Panc1 (cell line): ENCODE measurements at regions not wholly inside any gene's neighbourhood (a gene's known extent, or its start where the extent isn't known, plus 50 kb on each side); places are given as distances from the start of the nearest gene placed in this dataset.

Experiments used
- ATAC-seq: fragments of 200-7000 bp; cut with Tn5 transposase; 2 replicates; pipeline ENCODE4 v1.9.1; 2020; ENCODE audit warnings: mild to moderate bottlenecking, moderate library complexity
- BruUV-seq: library from RNA; stranded (reverse); fragments of 400-500 nt; replicated peaks from 2 replicates; lab custom pipeline; 2021; lab: Mats Ljungman, UMichigan
- CTCF ChIA-PET: fragments of 300-600 bp; sonication (Branson Sonifier 250); formaldehyde crosslinking; loops from one replicate; lab custom pipeline; 2022; ENCODE audit warnings: antibody characterized with exemption; lab: Charles Lee
- POLR2A ChIA-PET: fragments of 300-600 bp; sonication (Branson Sonifier 250); formaldehyde crosslinking; loops from one replicate; lab custom pipeline; 2022; ENCODE audit warnings: antibody characterized with exemption; lab: Charles Lee
- DNase-seq: peaks from one replicate; pipeline ENCODE4 v3.0.0-alpha.2; 2010; ENCODE audit warnings: low read depth, low spot score
- H3K27ac ChIP-seq: 2 replicates; pipeline ENCODE4 v1.5.1; 2011; ENCODE audit warnings: mild to moderate bottlenecking, low read length, inconsistent platforms
- H3K27me3 ChIP-seq: fragments of 200-500 bp; sonication (Bioruptor generic); 2 replicates; pipeline ENCODE4 v1.6.0; 2014; ENCODE audit warnings: low read length, inconsistent platforms; ENCODE audit not compliant: control insufficient read depth, insufficient read depth
- H3K36me3 ChIP-seq: fragments of 200-500 bp; sonication (Bioruptor generic); 2 replicates; pipeline ENCODE4 v1.5.1; 2014; ENCODE audit warnings: inconsistent platforms, mild to moderate bottlenecking, low read length, moderate library complexity; ENCODE audit not compliant: control insufficient read depth, insufficient read depth
- H3K4me1 ChIP-seq: 2 replicates; pipeline ENCODE4 v1.5.1; 2011; ENCODE audit warnings: inconsistent platforms, mild to moderate bottlenecking, low read length, moderate library complexity; ENCODE audit not compliant: control insufficient read depth, insufficient read depth
- H3K4me3 ChIP-seq, 2 experiments: 2 replicates each; pipeline ENCODE4 v1.5.1; 2011 to 2012; ENCODE audit warnings: low read depth in 2 of 2, low read length in 2 of 2, mild to moderate bottlenecking in 2 of 2, inconsistent platforms in 1 of 2, moderate library complexity in 1 of 2
- H3K9me3 ChIP-seq: fragments of 200-500 bp; sonication (Bioruptor generic); 2 replicates; pipeline ENCODE4 v1.5.1; 2014; ENCODE audit warnings: low read depth, mild to moderate bottlenecking, inconsistent platforms, low read length, moderate library complexity; ENCODE audit not compliant: control insufficient read depth, insufficient read depth
- POLR2AphosphoS5 ChIP-seq: IDR thresholded peaks from 2 replicates; pipeline ENCODE4 v1.6.1; 2012; ENCODE audit warnings: mild to moderate bottlenecking, low read depth, low read length, moderate library complexity
- SIN3A ChIP-seq: IDR thresholded peaks from 2 replicates; pipeline ENCODE4 v1.6.1; 2012; ENCODE audit warnings: low read depth, mild to moderate bottlenecking, low read length, moderate library complexity, borderline replicate concordance; ENCODE audit not compliant: insufficient read depth
- TCF7L2 ChIP-seq: IDR thresholded peaks from 2 replicates; pipeline ENCODE4 v1.6.1; 2011; ENCODE audit warnings: mild to moderate bottlenecking, low read depth, low read length, inconsistent platforms
- in situ Hi-C: cut with HindIII; loops from 2 replicates; pipeline ENCODE4 v1.10.0; 2016; ENCODE audit warnings: low sequenced_read_pairs, low pct_unique_long_range_greater_than_20kb
- intact Hi-C: fragments of 100-400 bp; cut with micrococcal nuclease; formaldehyde crosslinking; loops from one replicate; pipeline ENCODE4 v1.10.0; 2022; ENCODE audit not compliant: unreplicated experiment
- TF ChIP-seq, protein P1 (sequence below), 2 experiments: IDR thresholded peaks; 2 replicates each; pipeline ENCODE4 v1.6.1; 2011 to 2012; ENCODE audit warnings: low read depth in 2 of 2, control low read depth in 1 of 2, low read length in 1 of 2, mild to moderate bottlenecking in 1 of 2, moderate library complexity in 1 of 2; ENCODE audit not compliant: insufficient read depth in 1 of 2
- TF ChIP-seq, protein P2 (sequence below): fragments of 450-650 bp; IDR thresholded peaks from 2 replicates; pipeline ENCODE4 v1.5.1; 2017; ENCODE audit warnings: mild to moderate bottlenecking

DNA sequence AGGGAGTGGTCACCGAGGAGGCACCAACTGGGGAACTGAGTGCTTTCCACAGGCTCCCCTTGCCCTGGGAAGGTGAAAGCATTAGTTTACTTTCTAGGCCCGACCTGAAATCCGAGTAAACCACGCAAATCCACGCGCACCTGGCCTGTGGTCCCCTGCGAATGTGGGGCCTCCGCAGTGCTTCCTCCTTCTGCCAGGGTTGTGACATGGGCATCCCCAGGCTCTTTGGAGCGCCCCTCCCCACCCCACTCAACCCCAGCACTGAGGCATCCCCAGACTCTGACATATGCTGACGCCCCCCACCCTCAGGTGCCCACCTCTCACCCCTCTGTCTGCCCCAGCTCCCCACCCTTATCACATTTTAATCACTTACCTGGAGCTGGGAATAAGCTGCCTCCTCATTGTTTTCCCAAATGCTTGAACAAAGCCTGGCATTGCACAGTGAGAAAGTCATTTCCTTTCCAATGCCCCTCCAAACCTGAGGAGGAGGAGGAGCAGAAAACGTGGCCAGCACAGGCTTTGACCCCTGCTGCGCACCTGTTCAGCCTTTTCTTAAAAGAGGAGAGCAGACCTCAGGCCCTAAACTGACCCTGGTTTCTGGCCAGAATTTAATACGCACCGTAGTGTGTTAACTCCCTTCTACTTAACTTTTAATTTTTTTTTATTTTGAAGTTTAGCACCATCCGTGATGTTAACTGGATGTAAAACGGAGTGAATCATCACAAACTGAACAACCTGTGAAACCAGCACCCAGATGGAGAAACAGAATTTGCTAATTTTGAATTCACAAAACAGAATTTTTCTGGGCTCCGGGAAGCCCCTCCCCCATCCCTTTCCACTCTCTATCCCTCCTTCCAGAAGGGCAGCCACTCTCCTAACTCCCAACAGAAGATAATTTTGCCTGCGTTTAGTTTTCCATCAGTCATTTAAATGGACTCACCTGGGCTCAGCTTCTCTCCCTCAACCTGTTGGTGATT is 129.4 kb downstream of the WDR11 start:
- H3K27me3 ChIP-seq = peaks cover 12% of the 10 kb centered on the region
- no peaks in the 10 kb centered on the region for H3K36me3 ChIP-seq
- H3K27ac ChIP-seq = no peak overlapping the region
- no peaks in the 10 kb centered on the region for H3K9me3 ChIP-seq
- intact Hi-C loops = no loop called here
- TF ChIP-seq, protein P1, sequence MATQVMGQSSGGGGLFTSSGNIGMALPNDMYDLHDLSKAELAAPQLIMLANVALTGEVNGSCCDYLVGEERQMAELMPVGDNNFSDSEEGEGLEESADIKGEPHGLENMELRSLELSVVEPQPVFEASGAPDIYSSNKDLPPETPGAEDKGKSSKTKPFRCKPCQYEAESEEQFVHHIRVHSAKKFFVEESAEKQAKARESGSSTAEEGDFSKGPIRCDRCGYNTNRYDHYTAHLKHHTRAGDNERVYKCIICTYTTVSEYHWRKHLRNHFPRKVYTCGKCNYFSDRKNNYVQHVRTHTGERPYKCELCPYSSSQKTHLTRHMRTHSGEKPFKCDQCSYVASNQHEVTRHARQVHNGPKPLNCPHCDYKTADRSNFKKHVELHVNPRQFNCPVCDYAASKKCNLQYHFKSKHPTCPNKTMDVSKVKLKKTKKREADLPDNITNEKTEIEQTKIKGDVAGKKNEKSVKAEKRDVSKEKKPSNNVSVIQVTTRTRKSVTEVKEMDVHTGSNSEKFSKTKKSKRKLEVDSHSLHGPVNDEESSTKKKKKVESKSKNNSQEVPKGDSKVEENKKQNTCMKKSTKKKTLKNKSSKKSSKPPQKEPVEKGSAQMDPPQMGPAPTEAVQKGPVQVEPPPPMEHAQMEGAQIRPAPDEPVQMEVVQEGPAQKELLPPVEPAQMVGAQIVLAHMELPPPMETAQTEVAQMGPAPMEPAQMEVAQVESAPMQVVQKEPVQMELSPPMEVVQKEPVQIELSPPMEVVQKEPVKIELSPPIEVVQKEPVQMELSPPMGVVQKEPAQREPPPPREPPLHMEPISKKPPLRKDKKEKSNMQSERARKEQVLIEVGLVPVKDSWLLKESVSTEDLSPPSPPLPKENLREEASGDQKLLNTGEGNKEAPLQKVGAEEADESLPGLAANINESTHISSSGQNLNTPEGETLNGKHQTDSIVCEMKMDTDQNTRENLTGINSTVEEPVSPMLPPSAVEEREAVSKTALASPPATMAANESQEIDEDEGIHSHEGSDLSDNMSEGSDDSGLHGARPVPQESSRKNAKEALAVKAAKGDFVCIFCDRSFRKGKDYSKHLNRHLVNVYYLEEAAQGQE (IDR thresholded peaks at IDR 0.05; ENCODE audit: insufficient read depth in 1 of 2, low read depth in 2 of 2, low read length in 1 of 2) = no peak
- TF ChIP-seq POLR2AphosphoS5 (no peak), SIN3A (no peak)
- DNase-seq (no peak), ATAC-seq (no peak)
- ChIA-PET CTCF (no interaction called here), POLR2A (no interaction called here)
- no TSS peak for BruUV-seq
- in situ Hi-C loops = no loop called here
- H3K4me3 ChIP-seq = no peak overlapping the region
- H3K4me1 ChIP-seq = peaks cover 9% of the 10 kb centered on the region

DNA sequence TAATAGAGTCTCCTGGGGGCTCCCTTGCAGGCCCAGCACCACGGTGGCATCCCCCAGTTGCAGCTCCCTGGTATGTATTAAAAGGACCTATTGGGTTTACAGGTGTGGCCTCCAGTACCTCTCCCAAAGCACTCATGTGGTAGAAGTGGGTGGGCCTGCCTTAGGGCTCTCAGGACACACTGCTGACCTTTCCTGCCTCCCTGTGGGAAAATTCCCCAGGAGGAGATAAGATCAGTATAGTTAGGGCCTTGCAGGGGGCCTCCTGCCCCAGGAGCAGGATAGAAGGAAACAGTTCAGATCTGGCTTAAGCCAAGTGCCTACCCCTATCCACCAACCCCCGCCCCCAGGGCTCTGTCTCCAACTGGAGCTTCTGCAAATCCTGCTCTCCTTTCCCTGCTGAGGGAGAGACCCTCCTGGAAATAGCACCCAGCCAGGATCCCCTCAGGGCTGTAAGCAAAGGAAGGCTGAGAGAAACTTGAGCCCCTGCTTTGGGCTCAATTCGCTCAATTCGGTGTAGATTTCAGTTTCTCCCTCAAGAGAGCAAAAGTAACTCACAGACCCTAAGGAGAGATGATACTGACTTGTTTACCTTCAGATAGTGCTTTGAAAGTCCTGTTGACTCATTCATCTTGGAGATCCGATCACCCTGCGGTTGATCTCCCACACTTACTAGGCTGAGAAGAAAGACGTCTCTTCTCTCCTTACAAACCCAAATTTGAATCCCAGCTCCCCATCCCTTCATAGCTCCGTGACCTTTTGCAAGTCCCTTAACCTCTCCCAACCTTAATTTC is 130.6 kb downstream of the WDR11 start:
- intact Hi-C loops (no loop called here), in situ Hi-C loops (no loop called here)
- H3K4me3 ChIP-seq = no peak overlapping the region
- no peaks in the 10 kb centered on the region for H3K36me3 ChIP-seq
- ChIA-PET CTCF (no interaction called here), POLR2A (no interaction called here)
- no peak for DNase-seq
- peaks cover 9% of the 10 kb centered on the region for H3K4me1 ChIP-seq
- H3K27me3 ChIP-seq = peaks cover 12% of the 10 kb centered on the region
- ATAC-seq = no peak
- no peak overlapping the region for H3K27ac ChIP-seq
- BruUV-seq = no TSS peak
- no peaks in the 10 kb centered on the region for H3K9me3 ChIP-seq
- TF ChIP-seq SIN3A (no peak), TCF7L2 (no peak), POLR2AphosphoS5 (no peak)
- TF ChIP-seq, protein P2, sequence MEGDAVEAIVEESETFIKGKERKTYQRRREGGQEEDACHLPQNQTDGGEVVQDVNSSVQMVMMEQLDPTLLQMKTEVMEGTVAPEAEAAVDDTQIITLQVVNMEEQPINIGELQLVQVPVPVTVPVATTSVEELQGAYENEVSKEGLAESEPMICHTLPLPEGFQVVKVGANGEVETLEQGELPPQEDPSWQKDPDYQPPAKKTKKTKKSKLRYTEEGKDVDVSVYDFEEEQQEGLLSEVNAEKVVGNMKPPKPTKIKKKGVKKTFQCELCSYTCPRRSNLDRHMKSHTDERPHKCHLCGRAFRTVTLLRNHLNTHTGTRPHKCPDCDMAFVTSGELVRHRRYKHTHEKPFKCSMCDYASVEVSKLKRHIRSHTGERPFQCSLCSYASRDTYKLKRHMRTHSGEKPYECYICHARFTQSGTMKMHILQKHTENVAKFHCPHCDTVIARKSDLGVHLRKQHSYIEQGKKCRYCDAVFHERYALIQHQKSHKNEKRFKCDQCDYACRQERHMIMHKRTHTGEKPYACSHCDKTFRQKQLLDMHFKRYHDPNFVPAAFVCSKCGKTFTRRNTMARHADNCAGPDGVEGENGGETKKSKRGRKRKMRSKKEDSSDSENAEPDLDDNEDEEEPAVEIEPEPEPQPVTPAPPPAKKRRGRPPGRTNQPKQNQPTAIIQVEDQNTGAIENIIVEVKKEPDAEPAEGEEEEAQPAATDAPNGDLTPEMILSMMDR = no peak
- TF ChIP-seq, protein P1 (IDR thresholded peaks at IDR 0.05; ENCODE audit: insufficient read depth in 1 of 2, low read depth in 2 of 2, low read length in 1 of 2) = no peak
